Frontal cortex (tissue), 4 donors: ENCODE measurements at regions not wholly inside any gene's neighbourhood (a gene's known extent, or its start where the extent isn't known, plus 50 kb on each side); places are given as distances from the start of the nearest gene placed in this dataset. TPM values are rescaled to one million over a fixed set of nuclear protein-coding genes. Genes with fewer than 3 reads are reported as not detected.

Source experiments
- DNase-seq, 2 donors: peaks; one replicate each; pipeline ENCODE4 v3.0.0; 2012; ENCODE audit warnings: low spot score in 2 of 2
- FAIRE-seq: peaks from 2 replicates; lab custom pipeline; 2012; peaks lifted over from hg19 to GRCh38; lab: Jason Lieb, UNC
- small RNA-seq: library from RNA; depleted of rRNA; stranded (forward); fragments of <200 nt; gene quantifications from one replicate; pipeline ENCODE3, GENCODE V24; 2014
- donor health status: control.
- donor health status: control.
- donor health status: control.

DNA sequence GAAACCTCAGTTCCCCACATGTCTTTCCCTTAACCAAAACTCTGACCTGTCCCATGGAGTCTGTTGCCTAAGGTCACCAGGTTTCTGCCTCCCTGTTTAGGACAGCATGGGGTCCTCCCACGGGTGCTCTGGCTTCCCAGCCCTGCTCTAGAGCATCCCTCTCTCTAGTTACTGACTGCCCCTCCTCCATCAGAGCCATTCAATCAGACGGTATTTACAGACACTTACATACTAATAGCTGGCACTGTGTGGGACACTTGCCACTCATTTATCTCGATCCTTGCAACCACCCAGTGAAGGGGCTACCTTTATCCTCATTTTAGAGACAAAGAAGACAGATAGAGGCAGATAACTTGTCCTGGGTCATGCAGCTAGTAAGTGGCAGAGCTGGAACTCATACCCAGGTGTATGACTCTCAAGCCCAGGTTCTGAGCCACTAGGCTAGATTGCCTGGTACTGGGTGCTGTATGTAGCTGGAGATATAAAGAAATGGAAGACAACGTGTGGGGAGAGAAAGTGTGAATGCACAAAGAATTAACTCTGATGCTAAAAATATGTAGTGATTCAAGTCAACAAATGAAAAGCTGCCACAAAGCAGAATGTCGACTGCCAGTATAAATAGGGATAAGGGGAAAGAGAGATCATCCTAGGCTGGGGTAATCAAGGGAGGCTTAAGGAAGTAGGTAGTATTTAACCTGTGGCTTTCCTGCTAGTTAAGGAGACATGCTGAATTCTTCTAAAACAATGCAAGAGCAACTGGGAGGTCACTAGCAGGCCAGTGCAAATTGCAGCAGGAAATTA, 52.5 kb upstream of the PDE8B start:
- no peak for FAIRE-seq

DNA sequence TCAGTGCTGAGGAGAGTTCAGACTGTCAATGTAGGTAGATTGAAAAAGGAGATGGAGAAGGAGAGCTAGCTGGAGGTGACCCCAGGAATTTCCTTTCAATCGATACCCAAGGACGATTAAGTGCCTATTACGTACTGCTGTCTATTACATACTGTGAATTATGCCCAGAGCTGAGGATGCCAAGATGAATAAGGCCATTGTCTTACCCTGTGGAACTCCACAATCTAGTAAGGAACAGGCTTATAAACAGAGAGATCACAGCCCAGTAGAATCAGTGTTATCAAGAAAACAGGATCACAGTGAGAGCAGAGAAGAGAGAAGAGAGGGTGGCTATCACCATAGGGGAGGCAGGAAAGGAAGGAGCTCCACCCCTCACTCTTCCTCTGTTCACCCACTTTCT, 54.1 kb upstream of the PDE8B start:
- no peak for DNase-seq
- no peak for FAIRE-seq

More for the DNA sequence above, 52.5 kb upstream of the PDE8B start:
- DNase-seq, result no peak

DNA sequence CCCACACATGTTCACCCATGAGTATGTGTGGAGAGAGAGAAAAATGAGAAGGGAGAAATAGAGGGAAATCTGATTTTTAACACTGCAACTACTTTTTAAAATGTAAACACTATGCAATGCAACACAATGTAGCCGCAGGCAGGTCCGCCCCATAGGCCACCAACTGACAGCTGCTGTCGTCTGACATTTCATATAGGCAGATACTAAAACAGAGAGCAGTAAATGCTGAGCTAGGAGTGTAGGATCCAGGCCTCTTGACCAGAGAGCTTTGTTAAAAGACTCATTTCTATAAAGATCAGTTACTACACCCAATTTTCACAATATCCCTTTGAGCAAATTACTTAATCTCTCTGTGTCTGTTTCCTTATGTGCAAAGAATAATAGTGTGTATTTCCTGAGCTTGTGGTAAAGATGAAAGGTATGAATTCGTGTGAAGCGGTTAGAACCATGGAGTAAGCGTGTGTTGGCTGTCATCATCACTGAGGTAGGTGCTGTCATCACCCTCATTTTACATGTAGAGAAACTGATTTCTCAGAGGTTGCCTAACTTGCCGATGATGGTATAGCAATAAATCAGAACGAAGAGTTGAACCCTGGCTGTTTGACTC, 55.2 kb upstream of the PDE8B start:
- DNase-seq (no peak), FAIRE-seq (no peak)

GRCh38 chr5:77152441-77152840, 58.0 kb upstream of the PDE8B start:
- no peak for DNase-seq
- FAIRE-seq, result no peak

GRCh38 chr5:77151501-77151900, 59.0 kb upstream of the PDE8B start:
- DNase-seq (no peak), FAIRE-seq (no peak)

GRCh38 chr5:77146896-77147295, 59.8 kb upstream of the ZBED3 start:
- no peak for FAIRE-seq
- DNase-seq, result no peak

GRCh38 chr5:77145666-77146065, 58.6 kb upstream of the ZBED3 start:
- FAIRE-seq (no peak), DNase-seq (no peak)

DNA sequence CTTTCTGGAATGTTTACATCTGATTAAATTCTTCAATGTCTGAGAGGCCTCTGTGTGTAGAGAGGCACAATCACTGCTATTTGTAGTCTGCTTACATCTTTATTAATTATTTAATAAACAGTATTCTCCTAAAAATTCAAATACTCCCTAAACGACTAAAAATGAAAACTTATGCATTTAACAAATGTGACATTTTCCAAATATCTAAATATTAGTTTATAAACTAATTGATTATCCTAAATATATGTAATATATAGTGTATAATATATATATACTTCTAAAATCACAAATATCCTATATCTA, 57.7 kb upstream of the ZBED3 start:
- DNase-seq (no peak), FAIRE-seq (peak; percentile 86)

- FAIRE-seq (peak; percentile 95), DNase-seq (peak; percentile 19 to 37)
These were observed 57.1 kb upstream of the ZBED3 start for GRCh38 chr5:77143998-77144836.

DNA sequence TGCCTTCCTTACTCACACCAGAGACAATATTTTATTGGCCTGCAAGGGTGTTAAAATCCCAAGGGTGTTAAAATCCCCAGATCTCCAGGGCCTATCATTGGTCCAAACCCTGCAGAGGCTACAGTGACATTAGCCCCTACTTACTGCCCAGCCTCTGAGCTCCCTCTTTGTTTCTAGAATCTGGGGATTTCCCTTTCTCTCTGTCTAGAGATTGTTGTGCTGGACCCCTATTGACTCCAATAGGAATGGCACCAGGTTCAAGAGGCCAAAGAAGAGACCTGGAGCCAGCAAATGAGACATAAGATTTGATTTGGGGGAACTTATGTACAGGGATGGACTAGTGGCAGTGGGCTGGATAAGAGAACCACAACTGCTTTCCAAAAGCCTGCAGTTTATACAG, 53.3 kb upstream of the ZBED3 start:
- FAIRE-seq (no peak), DNase-seq (no peak)

DNA sequence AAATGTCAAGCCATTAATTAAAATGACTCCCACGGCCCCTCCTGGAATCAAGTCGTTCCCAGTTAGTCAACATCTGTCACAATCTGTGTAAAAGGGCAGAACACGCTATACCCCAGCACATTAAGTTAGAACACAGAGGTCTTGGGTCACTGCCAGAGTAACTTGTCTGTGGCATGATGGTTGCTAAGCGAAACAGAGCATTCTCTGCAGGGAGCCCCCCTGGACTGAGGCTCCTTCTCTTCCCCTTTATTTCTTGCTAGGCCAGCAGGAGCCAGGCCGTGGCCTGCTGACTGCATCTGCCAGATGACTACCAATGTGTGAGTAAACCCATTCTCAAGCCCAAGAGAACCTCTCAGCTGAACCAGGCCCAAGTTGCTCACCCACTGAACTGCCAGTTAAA, 51.9 kb upstream of the ZBED3 start:
- FAIRE-seq, result no peak

More for the DNA sequence above, 51.9 kb upstream of the ZBED3 start:
- DNase-seq, result no peak

Small RNAs in the stretch of these regions (small RNA-seq; reads per million reads assigned to genes)
- gene HMGB1P35, result not detected
